Medulla oblongata (tissue), 1 donor: ENCODE measurements at regions not wholly inside any gene's neighbourhood (a gene's known extent, or its start where the extent isn't known, plus 50 kb on each side); places are given as distances from the start of the nearest gene placed in this dataset.
"Not testable (repeated sequence)": the region's sequence is repeated elsewhere in the genome, so short reads cannot be mapped to it uniquely, and the experiment has no call there.

ENCODE experiments used
- DNase-seq: peaks from one replicate; pipeline ENCODE4 v3.0.0-alpha.2; 2015; ENCODE audit errors: extremely low spot score

DNA sequence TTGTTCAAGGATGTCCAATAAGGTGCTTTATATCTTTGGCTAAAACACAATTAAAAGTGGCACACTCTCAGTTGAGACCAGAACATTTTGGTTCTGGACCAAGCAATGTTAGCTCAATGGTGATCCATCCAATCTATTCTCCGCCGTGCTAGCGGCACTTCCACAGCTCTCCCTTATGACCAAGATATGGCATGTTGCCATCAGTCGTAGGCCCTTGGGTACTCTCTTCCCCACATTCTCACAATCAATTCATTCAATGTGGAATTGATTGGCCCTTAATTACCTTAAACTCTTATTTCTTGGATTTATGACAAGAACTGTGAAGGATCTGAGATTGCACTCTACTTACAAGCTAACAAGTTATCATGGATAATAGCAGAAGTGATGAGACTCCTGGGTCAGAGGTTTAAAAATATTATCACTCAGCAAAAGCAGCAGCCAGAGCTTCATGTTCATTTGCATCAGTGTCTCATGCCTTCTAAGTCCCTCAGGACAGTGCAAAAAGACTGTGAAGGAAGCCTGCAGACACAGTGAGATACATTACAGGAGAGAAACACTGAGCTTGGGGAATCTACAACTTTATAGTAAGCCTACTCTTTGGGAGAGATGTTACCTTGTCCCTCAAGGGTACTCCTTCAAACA is 80.0 kb upstream of the ARG1 start:
- DNase-seq: no peak

DNA sequence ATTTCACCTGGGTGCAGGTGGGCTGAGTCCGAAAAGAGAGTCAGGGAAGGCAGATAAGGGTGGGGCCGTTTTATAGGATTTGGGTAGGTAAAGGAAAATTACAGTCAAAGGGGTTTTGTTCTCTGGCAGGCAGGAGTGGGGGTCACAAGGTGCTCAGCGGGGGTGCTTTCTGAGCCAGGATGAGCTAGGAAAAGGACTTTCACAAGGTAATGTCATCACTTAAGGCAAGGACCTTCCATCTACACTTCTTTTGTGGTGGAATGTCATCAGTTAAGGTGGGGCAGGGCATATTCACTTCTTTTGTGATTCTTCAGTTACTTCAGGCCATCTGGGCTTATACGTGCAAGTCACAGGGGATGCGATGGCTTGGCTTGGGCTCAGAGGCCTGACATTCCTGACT is 68.6 kb upstream of the ARG1 start:
- DNase-seq: not testable (repeated sequence)

DNA sequence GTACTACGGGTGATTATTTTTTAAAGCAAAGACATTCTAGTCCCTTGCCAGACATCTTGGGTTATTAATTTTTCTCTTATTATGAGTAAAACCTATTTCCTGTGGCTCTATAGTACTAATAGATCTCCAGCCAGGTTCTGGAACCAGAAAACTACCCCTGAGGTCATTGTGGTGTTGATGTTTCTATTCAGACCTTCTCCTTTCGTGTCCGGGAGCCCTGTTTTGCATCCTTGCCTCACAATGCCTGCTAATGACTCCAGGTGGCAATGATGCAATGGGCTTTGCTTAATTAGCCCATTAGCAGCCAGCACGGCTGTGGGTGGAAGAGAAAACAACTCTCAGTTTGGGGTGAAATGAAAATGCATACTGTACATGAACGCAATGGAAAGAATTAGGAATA is 62.9 kb upstream of the ARG1 start:
- DNase-seq: no peak

DNA sequence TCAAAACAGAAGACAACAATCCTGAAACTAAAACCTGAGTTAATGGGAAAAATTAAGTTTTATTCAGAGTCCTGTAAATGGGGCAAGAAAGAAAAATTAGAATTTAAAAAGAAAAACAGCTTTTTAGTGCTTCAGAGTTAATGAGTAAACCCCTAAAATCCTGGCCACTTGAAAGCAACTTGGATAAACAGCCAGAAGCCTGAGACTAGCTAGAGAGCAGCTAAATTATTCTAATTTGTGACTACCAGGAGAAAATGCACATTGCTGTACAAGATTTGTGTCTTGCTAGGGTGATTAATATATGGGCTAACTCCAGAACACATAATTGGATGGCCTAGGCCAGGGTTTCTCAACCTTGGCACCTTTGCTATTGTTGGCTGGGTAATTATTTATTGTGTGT is 62.4 kb upstream of the ARG1 start:
- no peak for DNase-seq

DNA sequence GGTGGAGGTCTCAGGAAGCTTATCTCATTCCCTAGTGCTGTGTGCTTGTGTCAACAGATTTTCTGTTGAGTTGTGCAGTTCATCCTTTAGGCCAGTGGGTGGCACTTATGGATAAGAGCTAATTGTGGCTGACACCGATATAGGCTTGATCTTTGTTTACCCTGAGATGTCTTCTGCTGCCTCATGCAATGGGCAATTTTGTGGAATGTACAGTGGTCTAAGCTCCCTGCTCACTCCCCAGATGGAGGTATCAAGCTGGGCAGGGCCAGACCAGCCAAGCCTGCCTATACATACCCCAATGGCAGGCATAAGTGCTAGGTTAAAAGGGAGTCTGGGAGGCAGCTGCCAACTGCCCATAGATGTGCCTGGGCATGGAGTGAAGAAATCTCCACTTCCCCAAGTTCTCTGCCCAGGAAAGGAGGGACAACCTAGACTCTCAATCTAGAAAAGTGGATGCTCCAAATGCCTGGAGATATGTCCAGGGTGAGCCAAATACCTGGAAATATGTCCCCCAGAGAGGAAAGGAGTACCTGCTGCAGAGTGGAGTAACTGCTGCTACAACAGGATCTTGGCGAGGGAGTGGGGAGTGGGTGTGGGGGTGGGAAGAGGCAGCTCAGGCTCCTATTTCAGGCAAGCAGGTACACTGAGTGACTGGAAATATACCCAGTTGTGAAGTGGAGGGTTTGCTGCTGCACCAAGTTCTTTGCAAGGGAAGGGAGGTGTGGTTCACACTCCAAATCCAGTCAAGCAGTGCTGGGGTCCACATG is 53.2 kb upstream of the ARG1 start:
- DNase-seq: peak; percentile 47
